Mucosa of descending colon (tissue), 3 donors: ENCODE measurements at regions not wholly inside any gene's neighbourhood (a gene's known extent, or its start where the extent isn't known, plus 50 kb on each side); places are given as distances from the start of the nearest gene placed in this dataset.

ENCODE experiments used
- ATAC-seq: fragments of 200-7000 bp; cut with Tn5 transposase; one replicate; pipeline ENCODE4 v1.9.1; 2020; ENCODE audit warnings: mild to moderate bottlenecking, moderate library complexity
- DNase-seq, 3 donors: peaks; one replicate each; pipeline ENCODE4 v3.0.0-alpha.2; 2020
- H3K36me3 ChIP-seq: fragments of 200-600 bp; one replicate; pipeline ENCODE4 v1.8.0; 2021; ENCODE audit warnings: low read depth, mild to moderate bottlenecking
- H3K4me1 ChIP-seq: fragments of 200-600 bp; one replicate; pipeline ENCODE4 v1.8.0; 2021; ENCODE audit warnings: low read depth, mild to moderate bottlenecking
- H3K4me3 ChIP-seq: fragments of 200-600 bp; one replicate; pipeline ENCODE4 v1.8.0; 2021; ENCODE audit warnings: mild to moderate bottlenecking
- H3K9me3 ChIP-seq: fragments of 200-600 bp; one replicate; pipeline ENCODE4 v1.8.0; 2021; ENCODE audit warnings: mild to moderate bottlenecking
- CTCF ChIP-seq: fragments of 200-600 bp; IDR thresholded peaks from one replicate; pipeline ENCODE4 v1.8.0; 2022; ENCODE audit warnings: antibody characterized with exemption, mild to moderate bottlenecking
- intact Hi-C, 2 donors: fragments of 100-400 bp; cut with DNase I in 1 of 2; cut with micrococcal nuclease in 1 of 2; formaldehyde crosslinking; loops; one replicate each; pipeline versions ENCODE4 v1.11.0 to v1.11.1; 2022; cut with DNase I, micrococcal nuclease
- donor health status: DM: no; HTN: no; CAD: no; lungs with moderate emphysema.
- donor health status: DM: no; HTN: no; CAD: no.
- donor health status: DM: no; HTN: yes; CAD: no.

- Histone ChIP-seq H3K36me3 (no peaks in the 10 kb centered on the region), H3K4me1 (peaks cover 15% of the 10 kb centered on the region), H3K9me3 (no peaks in the 10 kb centered on the region), H3K4me3 (no peak overlapping the region)
- ATAC-seq: no peak
- intact Hi-C loops: no loop called here
- DNase-seq: no peak
- no peak for TF ChIP-seq CTCF
Measured at GRCh38 chr7:87671-88070, 104.7 kb upstream of the FAM20C start.

- H3K4me1 ChIP-seq: peaks cover 15% of the 10 kb centered on the region
- H3K9me3 ChIP-seq: no peaks in the 10 kb centered on the region
- H3K36me3 ChIP-seq: no peaks in the 10 kb centered on the region
- peak; percentile 19 for ATAC-seq
- H3K4me3 ChIP-seq: no peak overlapping the region
- no peak for DNase-seq
- no peak for TF ChIP-seq CTCF
- intact Hi-C loops: no loop called here
Measured at GRCh38 chr7:88095-88926, 104.1 kb upstream of the FAM20C start.

GRCh38 chr7:88927-89231, 103.5 kb upstream of the FAM20C start:
- no peaks in the 10 kb centered on the region for H3K9me3 ChIP-seq
- H3K4me3 ChIP-seq: no peak overlapping the region
- H3K36me3 ChIP-seq: no peaks in the 10 kb centered on the region
- no peak for TF ChIP-seq CTCF
- ATAC-seq (no peak), DNase-seq (no peak)
- peaks cover 15% of the 10 kb centered on the region for H3K4me1 ChIP-seq
- intact Hi-C loops: no loop called here

GRCh38 chr7:89232-90019, 102.9 kb upstream of the FAM20C start:
- Histone ChIP-seq H3K36me3 (no peaks in the 10 kb centered on the region), H3K4me1 (peaks cover 15% of the 10 kb centered on the region), H3K4me3 (no peak overlapping the region), H3K9me3 (no peaks in the 10 kb centered on the region)
- peak; percentile 43 for ATAC-seq
- DNase-seq: no peak
- intact Hi-C loops: no loop called here
- no peak for TF ChIP-seq CTCF

GRCh38 chr7:90111-91063, 102.0 kb upstream of the FAM20C start:
- no peaks in the 10 kb centered on the region for H3K9me3 ChIP-seq
- intact Hi-C loops: no loop called here
- peak; percentile 42 for ATAC-seq
- no peaks in the 10 kb centered on the region for H3K36me3 ChIP-seq
- peak in 1 of 3 donors; percentile 35 for DNase-seq
- H3K4me3 ChIP-seq: no peak overlapping the region
- peaks cover 15% of the 10 kb centered on the region for H3K4me1 ChIP-seq
- no peak for TF ChIP-seq CTCF
